Cerebellar nuclear complex (tissue), 1 donor: ENCODE measurements at regions not wholly inside any gene's neighbourhood (a gene's known extent, or its start where the extent isn't known, plus 50 kb on each side); places are given as distances from the start of the nearest gene placed in this dataset.
"Not testable (repeated sequence)": the region's sequence is repeated elsewhere in the genome, so short reads cannot be mapped to it uniquely, and the experiment has no call there.

Source experiments
- DNase-seq, 2 experiments: peaks; one replicate each; lab custom pipeline; 2025; lab: John Stamatoyannopoulos, UW

DNA sequence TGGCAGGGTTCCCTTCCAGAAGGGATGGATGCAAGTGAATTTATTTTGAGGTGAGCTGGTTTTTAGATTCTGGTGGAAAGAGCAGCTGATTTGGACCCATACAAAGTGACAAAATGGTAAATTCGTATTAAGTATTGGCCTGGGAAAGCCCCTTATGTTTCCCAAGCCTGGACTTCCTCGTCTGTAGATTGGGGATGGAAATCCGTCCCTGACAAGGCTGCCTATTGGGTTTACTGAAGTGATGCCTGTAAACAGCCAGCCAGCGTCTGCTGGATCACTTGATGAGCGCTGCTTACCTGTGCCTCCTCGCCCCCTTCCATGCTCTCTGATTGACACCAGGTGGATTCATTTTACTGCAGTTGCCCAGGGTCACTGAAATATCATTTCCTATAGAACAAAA lies 233.8 kb downstream of the GADD45G start:
- DNase-seq: no peak

DNA sequence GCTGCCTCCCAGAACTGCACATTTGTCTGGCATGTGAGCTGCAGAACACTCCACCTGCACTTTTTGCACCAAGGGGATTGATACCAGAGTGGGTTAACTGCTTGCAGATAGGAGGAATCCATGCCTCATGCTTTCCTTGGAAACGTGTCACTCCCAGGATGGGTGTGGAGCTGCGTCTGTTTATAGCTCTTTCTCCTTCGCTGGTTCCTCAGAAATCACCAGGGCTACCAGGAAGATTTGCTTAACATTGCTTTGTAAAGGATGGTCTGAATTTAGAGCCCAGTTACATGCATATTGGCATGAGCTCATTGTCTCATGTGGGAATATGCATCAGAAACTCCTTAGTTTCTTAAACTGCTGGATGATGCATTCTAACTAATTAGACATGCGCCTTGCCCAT lies 234.6 kb downstream of the GADD45G start:
- no peak for DNase-seq

DNA sequence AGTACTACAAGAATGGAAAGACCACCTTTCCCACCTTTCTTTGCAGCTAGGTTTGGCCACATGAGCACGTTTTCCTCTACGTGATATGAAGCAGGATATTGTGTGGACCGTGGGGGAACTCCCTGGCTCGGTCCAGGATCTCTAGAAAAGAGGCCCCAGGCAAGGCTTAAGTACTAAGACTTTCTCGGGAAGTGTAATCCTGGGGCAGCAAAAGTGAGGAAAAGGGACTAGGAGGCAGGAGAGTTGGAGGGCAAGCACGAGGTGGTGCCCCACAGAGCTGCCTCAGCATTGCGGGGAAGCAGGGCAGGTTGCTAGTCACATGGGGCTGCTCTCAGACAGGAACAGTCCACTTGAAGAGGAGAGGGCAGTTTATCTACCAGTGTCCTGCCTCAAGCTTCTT lies 235.1 kb downstream of the GADD45G start:
- no peak for DNase-seq

DNA sequence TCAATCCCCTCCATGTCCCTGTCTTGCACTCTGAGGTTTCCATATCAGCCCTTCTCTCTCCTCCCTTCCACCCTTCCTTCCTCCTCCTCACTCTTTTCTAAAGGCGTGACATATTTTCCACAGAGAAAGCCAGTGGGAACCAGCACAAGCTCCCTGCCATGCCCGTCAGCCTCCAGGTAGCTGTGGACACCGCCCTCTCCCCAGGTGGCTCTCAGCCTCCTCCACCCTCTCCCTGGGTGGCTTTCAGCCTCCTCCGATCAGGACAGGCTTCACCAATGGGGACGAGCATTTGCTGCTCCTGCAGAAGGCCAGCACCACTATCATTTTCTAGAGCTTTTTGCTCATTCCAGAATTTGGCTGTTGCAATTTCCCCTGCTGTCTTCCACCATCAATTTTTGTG lies 236.6 kb downstream of the GADD45G start:
- no peak for DNase-seq

DNA sequence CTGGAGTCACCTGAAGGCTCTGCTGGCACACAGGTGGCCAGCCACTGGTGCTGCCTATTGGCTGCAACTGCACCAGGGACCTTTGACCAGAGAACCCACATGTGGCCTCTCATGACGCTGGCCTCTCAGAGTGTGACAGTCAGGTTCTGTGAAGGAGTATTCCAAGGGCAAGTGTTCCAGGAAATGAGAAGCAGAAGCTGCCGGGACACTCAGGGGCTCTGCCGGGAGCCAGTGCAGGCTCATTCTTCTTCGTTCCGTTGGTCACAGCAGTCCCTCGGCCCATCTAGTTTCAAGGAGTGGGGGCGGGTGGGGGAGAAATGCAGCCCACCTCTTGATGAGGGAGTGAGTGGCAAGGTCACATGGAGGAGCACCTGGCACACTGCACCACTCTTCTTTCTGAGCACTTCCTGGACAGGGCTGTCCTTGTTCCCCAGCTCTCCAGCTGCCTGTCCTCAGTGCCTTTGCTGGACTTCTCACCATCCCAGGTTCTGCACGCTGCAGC lies 237.5 kb downstream of the GADD45G start:
- DNase-seq: no peak

DNA sequence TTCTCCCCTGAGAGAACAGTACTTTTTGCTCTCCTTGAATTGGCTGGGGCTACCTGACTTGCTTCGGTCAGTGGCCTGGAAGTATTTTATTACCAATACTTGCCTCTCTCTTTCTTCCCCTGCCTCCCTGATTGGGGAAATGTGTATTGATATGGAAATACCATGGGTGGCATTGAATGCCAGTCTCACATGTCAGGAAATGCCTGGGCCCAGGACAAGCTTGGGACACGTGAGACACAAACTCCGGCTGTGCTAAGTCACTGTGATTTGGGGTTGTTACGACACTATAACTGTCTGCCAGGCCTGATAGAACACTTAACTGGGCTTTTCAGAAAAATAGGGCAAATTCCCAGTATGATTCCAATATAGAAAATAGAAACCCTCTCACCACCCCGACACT lies 238.3 kb downstream of the GADD45G start:
- no peak for DNase-seq

DNA sequence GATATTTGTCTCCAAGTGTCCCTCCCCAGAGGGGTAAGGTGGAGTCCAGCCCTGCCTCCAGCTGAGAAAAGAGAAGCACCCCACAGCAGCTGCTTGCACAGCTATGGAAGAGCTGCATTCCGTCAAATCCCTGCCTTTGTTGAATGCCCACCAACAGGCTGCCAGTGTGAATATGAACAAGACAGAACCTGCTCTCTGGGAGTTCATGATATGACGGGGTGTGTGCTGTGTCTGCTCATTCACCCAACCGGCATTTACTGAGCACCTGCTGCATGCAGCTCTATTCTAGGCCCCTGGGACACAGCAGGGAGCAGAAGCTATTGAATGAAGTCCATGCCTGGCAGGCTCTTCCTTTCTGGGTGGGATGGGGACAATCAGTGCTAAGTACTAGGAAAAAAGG lies 238.8 kb downstream of the GADD45G start:
- DNase-seq: no peak

DNA sequence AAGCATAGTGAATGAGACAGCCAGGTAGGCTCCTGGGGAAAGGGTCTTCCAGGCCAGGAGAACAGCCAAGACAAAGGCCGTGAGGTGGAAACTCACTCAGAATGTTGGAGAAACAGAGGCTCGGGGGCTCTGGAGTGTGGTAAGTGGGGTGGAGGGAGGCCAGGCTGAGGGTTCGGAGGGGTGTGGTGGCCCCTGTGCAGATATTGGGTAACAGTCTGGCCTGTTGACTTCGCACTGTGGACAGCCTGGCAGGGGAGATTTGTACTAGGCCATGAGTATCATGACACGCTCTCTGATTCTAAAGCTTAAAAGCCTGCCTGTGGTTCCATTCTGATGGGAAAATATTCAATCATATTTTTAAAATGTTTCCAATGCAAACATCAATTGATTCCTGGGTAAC lies 239.3 kb downstream of the GADD45G start:
- no peak for DNase-seq

DNA sequence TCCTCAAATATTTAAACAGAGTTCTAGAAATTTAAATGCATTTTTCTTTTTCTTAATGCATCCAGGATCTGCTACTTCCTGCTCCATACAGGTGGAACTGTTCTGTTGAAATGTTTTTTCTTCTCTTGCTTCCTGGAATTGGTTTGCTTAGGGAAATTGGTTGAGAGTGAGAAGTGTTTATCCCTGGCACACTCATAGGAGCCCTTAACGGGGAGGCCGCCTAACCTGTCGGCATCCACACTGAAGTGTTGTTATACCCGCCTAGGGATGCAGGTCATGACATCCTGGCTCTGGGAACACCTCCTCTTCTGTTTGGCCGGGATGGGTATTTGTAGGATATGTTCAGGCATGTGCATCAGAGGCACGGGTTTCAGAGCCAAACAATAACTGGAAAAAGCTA lies 239.7 kb downstream of the GADD45G start:
- DNase-seq: no peak

DNA sequence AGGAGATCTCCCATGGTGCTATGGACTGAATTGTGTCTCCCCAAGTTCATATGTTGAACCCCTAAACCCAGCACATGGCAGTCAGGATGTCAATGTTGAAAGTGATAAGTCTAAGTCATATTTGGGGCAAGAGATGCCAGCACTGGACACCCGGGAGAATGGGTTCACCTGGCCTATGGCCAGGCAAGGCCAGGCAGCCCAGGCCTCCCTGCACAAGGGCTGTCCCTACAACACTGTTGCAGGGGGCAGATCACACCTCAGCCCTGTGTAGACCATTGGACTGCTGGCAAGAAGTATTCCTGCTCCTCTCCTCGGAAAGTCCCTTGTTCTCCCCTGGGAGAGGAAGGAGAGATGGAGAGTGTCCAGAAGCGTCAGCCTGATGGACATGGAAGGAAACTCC lies 240.5 kb downstream of the GADD45G start:
- no peak for DNase-seq

DNA sequence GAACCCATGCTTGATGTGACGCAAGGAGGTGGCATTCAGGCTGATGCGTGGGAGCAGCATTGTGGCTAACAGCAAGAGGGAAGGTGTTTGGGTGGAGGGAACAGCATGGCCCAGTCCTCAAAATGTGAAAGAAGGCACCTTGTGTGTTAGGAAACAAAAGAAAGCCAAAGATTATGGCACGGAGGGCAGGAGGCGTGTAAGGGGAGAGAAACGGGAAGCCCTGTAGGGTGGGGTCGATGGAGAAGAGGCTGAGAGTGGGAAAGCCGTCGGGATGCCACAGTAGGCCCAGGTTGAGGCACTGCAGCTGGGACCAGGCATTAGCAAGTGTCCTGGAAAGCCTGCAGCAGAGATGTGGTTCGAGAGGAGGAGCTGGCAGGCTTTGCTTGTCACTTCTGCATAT lies 241.1 kb downstream of the GADD45G start:
- DNase-seq: no peak

DNA sequence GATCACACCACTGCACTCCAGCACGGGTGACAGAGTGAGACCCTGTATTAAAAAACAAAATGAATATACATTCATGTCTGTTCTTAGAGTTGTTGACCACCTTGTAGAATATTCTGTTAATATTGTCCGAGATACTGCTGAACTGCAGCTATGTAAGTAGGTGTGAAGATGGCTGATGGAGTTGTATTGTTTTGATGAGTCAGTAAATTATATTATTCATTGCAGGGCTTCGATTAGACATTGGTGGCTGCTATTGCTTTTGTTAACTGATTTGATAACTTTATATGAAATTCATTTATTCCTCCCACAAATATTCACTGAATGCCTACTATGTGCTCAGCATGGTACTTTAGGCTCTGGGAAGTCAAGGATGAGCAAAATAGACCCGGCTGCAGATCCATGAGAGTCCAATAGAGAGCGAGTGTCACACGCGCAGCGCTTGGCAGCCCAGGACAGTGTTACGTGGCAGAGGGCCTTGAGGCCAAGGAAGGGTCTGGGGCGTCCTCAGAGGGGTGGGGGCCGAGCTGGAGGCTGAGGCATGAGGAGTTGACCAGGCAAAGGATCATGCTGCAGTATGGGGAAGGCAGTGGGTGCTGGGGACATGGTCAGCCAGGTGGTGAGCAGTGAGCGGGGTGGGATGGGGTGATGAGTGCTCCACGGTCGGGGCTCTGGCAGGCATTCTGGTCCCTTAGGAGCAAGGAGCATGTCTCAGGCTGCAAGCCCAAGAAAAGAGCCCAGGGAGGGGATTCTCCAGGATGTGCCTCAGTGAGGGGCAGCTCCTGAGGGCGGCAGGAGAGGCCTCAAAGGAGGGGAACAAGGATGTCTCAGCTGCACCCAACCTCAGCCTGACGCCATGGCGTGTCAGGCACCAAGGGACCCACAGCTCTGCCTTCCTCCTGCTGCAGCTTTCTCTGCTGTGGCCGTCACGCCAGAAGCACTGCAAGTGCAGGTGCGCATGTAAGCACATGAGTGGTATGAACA lies 243.5 kb downstream of the GADD45G start:
- no peak for DNase-seq

DNA sequence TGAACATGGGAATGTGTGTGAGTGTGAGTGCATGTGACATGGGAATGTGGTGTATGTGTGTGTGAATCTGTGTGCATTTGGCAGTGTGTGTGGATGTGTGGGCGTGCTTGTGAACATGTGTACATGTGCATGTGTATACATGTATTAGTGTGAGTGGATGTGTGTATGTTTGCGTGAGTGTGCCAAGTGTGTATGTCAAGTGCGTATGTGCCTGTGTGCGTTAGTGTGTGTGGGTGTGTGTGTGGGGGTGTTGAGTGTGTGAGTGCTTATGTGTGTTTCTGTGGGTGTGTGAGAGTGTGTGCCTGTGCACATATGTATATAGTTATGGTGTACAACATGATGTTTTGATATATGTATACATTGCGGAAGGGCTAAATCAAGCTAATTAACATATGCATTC lies 244.3 kb downstream of the GADD45G start:
- DNase-seq: no peak

DNA sequence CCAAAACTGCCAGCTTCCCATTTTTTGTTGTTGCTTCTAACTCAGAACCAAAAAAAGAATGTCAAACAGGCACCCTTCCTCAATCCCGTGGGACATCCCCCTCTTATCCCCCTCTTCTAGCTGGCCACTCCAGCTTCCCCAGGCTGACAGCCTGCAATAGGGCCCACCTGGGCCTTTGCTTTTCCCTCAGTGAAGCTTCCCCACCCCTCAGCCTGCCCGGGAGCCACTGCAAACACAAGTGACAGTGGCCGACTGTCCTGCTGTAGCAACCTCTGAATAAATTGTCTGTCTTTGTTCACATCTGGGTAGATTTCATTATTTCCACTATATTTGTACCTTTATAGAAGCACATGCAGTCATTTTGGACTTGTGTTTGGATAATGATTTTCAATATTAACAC lies 245.3 kb downstream of the GADD45G start:
- no peak for DNase-seq

DNA sequence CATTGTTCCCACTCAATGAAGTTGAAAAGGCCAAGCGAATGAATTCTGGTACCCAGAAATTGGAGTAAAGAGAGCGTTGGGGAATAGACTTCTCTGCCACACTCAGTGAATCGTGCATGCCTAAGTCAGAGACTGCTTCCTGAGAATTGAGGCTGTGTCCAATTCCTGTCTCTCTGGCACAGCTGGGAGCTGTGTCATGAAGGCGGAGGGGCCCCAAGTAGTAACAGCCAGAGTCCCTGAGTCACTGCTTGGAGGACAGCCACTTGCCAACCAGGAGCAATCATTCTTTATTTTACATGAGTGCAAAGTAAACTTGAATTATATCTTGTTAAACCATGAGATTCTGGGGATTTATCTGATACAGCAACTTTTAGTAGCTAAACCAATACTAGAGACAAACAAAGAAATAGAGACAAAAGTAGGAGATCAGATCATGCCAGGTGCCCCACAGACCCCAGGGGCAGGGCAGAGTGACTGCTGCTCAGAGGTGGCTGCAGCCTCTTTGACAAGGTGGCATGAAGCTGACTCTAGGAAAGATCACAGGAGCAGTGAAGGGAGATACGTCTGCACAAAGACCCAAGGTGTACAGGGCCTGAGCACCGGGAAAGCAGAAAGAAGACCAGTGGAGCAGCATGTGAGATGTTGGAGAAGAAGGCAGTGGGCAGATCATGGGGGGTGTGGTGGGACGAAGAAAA lies 246.0 kb downstream of the GADD45G start:
- DNase-seq: no peak

DNA sequence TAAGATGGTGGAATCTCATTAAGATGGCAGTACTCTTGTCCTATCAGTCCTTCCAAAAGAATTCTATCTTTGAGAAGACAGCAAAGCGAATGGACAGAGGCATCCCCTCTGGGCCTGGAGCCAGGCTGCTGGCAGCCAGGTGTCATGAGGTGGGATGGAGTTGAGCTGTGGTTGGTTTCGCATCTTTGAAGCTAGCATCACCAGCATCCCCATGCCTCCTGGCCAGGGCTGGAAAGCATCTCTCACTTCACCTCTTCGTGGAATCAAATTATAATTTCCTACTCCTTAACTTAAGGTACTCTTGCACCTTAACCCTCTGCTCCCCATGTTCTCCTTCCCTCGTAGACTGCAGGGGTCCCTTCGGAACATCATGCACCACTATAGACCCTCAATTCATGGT lies 248.3 kb downstream of the GADD45G start:
- no peak for DNase-seq

DNA sequence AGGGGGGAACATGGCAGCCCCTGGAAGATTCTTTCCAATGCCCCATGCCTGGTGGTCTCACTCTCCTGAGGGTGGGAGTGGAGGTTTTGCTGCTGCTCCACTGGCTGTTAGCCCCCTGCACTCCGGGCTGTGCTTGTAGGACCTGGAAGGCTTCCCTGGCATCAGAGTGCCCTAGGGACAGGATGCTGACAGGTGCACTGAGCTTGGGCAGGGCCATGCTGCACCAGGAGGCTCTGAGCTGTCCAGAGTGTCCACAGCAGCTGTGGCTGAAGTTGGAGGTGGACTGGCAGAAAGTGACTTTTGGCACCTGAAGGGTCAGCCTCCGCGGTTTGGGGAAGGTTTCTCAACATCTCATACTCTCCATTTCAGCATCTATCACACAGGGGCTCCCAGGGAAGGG lies 249.1 kb downstream of the GADD45G start:
- no peak for DNase-seq

DNA sequence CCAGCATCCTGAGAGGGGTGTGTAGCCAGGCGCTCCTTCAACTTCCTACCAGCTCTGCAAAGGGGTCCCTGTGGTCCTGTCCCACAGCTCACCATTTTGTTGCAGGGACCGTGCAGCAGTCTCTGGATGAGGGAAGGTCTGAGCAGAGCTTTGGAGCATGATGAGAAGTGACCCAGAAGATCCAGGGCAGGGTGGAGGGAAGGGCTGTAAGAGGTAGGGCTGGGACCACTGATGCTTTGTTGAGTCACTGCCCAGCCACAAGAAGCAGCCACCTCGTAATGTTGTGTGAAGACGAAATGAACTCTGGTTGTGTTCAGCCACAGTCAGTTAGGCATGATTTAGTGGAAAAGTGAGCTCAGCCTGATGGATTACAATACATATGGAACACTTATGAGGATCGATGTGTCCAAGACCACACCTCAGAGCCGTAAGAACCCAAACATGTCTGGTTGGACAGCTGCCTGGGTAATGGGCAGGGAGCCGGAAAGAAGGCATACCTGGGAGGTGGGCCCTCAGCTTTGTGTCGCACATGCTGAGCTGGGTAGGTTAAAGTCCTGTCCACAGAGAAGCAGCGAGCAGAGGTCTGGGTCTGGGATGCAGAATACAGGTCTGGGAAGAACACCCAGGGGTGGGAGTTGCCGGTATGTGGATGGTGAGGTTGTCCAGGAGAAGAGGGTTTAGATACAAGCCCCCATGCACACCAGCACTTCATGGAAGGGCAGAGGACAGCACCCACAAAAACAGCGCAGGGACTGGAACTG lies 250.1 kb downstream of the GADD45G start:
- no peak for DNase-seq

DNA sequence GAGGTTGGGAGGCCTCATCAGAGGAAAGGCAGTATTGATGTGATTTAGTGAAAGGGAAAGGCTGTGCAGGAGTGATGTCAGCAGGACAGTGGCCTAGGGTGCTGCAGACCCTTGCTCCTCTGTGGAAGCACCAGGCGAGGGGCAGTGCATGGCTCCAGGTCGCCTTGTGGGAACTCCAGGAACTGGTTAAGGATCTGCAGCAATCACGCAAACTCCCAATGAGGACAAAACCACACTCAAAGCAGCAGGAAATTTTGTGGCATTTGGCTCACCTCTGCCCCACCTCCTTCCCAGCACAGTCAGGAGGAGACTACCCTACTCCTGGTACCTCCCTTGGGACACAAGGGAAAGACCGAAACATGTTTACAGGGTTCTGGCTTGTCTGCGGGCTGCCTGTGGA lies 251.5 kb downstream of the GADD45G start:
- not testable (repeated sequence) for DNase-seq

DNA sequence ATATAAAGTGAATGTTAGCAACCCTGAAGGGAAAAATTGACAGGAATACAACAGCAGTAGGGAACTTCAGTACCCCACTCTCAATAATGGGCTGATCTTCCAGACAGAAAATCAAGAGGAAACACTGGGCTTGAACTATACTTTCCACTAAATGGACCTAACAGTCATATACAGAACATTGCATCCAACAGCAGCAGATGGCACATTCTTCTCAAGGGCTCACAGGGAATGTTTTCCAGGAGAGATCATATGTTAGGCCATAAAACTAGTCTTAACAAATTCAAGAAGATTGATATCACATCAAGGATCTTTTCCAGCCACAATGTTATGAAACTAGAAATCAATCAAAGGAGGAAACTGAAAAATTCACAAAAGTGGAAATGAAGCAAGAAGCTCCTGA lies 252.1 kb downstream of the GADD45G start:
- not testable (repeated sequence) for DNase-seq

DNA sequence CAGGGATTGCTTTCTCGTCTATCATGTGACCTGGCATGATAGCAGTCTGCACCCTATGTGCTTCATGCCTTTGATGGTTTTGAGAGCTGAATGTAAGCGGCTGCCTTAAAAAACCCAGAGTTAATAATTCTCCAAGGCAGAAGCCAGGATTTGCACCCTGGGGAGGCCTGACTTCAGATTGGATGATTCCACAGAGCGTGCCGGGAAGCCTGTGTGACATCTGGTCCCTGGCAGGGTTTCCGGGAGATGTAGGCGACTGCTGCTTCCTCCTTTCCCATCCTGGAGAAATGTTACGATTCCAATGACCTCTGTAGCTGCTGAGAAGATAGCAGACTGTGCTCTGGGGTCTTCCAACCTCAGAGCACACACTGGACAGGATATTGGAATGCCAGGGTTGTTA lies 255.0 kb downstream of the GADD45G start:
- not testable (repeated sequence) for DNase-seq

DNA sequence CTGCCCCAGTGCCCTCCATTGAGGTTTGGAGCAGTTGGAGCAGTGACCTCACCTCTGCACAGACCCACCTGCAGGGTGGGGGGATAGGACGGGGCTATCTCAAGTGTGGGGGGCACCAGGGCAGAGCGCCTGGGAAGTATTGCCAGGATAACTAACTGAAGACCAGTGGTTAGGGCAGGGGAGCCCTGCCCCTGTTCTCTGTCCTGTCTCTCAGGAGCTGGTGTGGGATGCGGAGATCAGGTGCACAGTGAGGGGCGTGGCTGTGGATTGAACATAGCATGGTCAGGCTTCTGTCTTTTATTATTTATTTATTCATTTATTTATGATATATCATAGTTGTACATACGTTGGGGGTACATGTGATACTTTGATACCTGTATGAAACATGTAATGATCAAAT lies 256.6 kb downstream of the GADD45G start:
- DNase-seq: not testable (repeated sequence)
